GM18909 (cell line): ENCODE measurements at regions not wholly inside any gene's neighbourhood (a gene's known extent, or its start where the extent isn't known, plus 50 kb on each side); places are given as distances from the start of the nearest gene placed in this dataset.
"Not testable (repeated sequence)": the region's sequence is repeated elsewhere in the genome, so short reads cannot be mapped to it uniquely, and the experiment has no call there.

Experiments used
- ATAC-seq: cut with Tn5 transposase; IDR thresholded peaks from one replicate; pipeline ENCODE4 v1.9.1; 2021; ENCODE audit warnings: mild to moderate bottlenecking; ENCODE audit not compliant: unreplicated experiment, poor library complexity

DNA sequence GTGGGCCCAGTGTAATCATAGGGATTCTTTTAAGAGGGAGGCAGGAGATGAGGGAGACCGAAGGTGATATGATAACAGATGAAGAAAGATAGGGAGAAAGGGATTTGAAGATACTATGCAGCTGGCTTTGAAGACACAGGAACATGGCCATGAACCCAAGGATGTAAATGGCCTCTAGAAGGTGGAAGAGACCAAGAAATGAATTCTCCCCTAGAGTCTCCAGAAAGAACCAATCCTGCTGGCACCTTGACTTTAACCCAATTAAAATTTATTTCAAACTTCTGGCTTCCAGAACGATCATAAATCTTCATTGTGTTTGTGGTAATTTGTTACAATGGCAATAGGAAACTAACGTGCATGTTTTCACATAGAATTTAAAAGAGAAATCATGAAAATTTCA lies 95.0 kb upstream of the GORAB start:
- no peak for ATAC-seq

DNA sequence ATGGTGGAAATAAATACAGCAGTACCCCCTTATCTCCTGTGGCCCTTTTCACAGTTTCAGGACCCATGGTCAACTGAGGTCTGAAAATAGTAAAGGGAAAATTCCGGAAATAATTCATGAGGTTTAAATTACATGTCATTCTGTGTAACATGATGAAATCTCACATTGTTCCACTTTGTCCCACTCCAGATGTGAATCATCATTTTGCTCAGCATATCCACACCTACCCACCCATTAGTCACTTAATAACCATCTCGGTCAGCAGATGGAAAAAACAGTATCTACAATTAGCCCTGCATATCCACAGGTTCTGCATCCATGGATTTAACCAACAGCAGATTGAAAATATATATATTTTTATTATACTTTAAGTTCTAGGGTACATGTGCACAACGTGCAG lies 86.9 kb upstream of the GORAB start:
- no peak for ATAC-seq

DNA sequence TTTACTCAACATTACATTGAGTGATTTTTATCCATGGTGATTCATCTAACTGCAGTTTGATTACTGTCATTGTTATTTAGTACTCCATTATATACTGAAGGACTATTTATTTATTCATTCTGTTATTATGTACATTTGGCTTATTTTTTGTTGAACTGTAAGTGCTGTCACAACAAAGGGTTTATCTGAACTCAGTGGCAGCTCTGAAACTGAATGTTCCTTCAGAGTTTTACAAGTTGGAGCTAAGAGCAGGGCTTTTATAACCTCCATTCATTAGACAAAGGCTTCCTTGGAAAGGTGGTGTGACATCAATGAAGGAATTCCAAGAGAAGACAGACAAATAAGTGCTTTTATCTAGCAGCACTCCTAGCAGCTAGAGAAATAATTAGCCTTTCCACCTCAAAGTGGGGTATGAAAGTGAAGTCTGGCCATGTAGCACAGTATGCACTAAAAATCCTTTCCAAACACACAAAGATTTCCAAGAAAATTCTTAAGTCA lies 83.3 kb upstream of the GORAB start:
- no peak for ATAC-seq

DNA sequence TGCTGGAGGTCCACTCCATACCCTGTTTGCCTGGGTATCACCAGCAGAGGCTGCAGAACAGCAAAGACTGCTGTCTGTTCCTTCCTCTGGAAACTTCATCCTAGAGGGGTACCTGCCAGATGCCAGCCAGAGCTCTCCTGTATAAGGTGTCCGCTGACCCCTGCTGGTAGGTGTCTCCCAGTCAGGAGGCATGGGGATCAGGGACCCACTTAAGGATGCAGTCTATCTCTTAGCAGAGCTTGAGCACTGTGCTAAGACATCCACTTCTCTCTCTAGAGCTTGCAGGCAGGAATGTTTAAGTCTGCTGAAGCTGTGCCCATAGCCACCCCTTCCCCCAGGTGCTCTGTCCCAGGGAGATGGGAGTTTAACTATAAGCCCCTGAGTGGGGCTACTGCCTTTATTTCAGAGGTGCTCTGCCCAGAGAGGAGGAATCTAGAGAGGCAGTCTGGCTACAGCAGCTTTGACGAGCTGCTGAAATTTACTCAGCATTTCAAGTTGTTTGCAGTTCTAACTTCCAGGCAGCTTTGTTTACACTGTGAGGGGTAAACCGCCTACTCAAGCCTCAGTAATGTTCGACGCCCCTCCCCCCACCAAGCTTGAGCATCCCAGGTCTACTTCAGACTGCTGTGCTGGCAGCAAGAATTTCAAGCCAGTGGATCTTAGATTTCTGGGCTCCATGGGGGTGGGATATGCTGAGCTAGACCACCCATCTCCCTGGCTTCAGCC lies 74.5 kb upstream of the GORAB start:
- ATAC-seq = not testable (repeated sequence)

DNA sequence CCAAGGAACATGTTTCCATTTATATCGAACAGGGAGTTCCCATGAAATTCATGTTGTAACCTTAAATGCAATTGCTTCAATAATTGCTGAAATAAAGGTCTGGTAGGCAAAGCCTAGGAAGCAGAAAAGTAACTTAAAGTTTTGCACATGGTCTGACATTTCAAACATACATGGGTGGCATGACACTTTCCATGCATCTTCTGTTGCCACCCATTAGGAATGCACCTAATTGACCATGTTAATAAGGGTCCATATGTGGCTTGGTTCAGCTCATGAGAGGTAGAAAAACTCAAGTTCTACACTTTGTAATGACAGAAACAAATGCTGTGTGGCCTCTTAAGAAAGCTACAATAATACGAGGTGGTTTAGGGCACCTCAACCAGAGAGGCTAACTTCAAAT lies 72.0 kb upstream of the GORAB start:
- ATAC-seq = no peak

DNA sequence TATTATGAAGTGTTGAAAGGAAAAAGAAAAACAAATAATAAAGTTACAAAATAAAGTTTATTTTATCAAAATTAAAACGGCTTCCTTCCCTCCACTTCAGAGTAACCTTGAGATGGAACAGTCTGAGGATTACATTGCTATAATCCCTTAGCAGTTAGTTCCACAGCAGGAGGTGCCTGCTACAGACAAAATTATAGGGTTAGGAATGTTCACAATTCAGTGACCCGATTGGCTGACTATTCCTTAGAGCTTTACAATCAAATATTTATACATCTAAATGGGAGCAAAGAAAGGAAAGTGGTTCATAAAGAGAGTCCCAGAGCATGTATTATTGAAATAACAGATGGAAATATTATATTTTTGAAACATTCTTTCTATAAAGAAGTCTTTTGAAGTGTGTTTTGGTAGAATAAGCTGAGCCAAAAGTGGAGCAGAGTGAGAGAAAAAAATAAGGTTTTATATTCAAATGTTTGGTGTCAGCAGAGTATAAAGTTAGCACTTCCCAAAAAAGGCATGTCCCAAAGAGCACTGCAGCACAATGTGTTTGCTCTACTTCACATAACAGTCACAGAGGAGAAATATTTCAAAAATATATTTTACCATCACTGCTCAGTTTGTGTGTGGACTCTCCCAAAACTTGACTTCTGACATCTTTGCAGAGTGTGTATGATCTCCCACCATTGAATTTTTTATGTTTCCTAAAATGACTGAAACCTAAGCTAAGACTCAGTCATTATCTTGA lies 71.4 kb upstream of the GORAB start:
- ATAC-seq = no peak

DNA sequence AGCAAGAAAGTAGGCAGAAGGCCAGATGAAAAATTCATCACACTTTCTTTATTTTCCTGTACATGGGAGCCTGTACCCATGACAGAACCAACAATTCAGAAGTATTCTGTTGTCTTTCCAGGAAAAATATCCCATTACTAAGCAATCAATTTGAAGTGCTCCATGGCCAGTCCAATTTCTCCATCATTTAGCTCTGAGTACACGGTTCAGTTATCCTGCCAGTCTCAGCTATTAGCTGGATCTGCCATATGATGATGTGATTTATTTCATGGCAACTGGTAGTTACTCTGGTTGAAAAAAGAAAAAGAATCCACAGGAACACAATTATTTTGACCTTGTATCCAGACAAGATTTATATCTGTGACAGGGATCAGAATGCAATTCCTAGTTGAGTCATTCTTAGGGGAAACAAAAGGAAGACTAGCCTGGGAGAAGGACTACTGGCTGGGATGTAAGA lies 70.6 kb upstream of the GORAB start:
- ATAC-seq = no peak

DNA sequence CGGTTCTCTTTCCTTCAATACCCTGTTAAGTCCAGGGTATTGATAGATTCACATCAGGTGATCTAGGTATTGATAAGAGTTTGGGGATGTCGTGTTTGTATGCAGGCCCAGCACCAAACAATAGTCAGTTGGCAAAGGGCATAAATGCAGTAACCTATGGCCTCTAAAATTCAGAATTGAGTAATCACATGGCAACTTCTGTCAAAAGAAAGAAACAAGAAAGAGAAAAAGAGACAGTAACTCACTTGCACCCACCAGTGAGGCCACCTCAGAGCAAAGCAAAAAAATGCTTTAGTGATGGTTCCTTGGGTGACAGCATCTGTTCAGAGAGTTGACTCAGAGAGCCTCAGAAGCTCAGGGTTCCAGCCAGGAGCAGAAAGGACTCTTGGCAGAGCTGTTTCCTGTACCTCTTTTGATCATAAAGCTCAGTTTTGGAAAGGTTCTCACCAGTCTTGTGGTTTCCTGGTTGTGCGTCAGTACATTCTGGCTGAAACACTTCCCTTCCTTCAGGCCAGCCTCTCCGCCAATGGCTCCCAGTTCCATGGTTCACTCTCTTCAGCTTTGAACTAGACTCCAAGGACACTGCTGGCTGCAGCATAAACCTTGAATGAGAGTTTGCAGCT lies 70.1 kb upstream of the GORAB start:
- no peak for ATAC-seq

DNA sequence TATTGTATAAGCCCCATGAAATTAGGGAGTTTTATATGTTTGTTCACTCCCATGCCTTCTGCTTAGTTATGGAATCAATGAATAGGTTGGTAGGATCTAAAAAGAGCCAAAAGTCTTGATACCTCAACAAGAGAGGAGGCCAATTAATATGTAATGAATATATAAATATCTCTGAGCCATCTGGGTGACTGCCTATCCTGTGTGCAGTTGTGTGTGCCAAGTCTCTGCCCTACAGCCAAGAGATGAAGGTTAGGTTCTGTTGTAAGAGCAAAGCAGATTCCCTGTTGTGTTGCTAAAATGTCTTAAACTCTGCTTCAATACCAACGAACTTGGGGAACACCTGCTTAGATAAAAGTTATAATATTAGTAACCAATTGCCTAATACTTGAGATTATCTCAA lies 61.8 kb upstream of the GORAB start:
- ATAC-seq = no peak

DNA sequence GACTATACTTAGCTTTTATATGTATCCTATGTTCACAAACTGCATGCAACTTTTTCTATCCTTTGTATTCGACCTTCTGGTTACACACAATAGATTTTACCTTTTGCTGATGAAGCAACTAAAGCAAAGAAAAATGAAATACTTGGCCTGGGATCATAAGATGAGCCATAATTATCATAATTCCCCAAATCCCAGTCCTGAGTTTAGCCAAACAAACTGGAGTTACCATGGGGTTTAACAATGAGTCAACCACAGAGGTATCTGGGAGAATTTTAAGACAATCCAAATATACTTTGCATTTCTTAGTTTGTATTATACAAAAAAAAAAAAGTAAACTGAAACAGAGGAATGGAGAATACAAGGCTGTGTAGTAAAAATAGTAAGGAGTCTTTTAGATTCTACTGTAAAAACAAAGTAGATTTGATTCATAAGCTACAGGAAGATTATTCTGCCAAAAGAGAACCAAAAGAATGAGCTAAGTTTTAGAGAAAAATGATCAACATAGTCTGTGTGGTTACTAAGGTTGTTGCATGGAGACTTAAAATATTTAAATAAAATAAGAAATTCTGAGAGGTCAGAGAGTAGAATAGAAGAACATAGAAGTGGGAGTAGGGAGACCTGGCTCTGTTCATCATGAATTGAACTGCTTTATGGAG lies 60.4 kb upstream of the GORAB start:
- ATAC-seq = no peak

DNA sequence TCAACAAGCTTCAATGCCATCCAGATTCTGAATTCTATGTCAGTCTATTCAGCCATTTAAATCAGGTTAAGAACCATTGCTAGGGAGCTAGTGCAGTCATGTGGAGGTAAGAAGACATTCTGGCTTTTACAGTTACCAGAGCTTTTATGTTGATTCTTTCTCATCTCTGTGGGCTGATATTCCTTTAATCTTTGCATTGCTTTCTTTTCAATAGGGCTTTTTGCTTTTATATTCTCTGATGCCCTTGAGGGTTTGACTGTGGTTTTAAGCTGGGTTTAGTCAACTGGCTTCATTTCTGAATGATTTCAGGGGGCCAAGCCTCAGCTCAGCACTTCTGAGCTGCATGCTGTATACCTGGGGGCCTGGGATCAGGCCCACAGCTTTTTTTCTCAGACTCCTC lies 51.0 kb upstream of the GORAB start:
- no peak for ATAC-seq
